Hepatocyte (in vitro differentiated cells): ENCODE measurements at regions not wholly inside any gene's neighbourhood (a gene's known extent, or its start where the extent isn't known, plus 50 kb on each side); places are given as distances from the start of the nearest gene placed in this dataset.

Source experiments
- CTCF ChIP-seq: fragments of 200-600 bp; sonication (generic); IDR thresholded peaks from 2 replicates; pipeline ENCODE4 v1.5.1; 2016; ENCODE audit warnings: antibody characterized with exemption, mild to moderate bottlenecking; ENCODE audit not compliant: poor library complexity
- EZH2phosphoT487 ChIP-seq: fragments of 200-600 bp; sonication (generic); IDR thresholded peaks from one replicate; pipeline ENCODE4 v1.6.1; 2018; ENCODE audit warnings: antibody characterized with exemption, mild to moderate bottlenecking, low read depth, moderate library complexity; ENCODE audit not compliant: unreplicated experiment, severe bottlenecking

DNA sequence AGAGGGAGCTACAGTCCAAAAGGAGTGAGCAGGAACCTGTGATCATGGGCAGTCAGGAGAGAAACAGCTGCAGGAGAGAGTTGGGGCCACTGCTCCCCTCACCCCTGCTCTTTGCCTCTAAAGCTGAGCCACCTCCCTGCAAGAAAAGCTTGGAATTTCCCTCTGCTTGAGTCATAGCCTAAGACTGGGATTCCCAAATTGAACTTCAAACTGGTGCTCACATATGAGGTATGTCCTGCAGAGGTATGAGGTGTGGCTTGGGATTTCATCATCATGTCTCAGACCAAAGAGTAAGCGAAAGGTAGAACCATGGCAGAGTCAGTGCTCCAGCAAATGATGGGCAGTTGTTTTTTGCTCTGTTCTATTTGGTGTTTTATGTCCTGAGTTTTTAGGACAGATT, 237.1 kb upstream of the NRP1 start:
- TF ChIP-seq EZH2phosphoT487 (no peak), CTCF (no peak)
